Natural killer cell treated with Interleukin-12 subunit alpha and Interleukin-12 subunit beta and Interleukin-15 and Interleukin-18, amount 100 ng/mL, for 72 hours (primary cell): ENCODE measurements at regions not wholly inside any gene's neighbourhood (a gene's known extent, or its start where the extent isn't known, plus 50 kb on each side); places are given as distances from the start of the nearest gene placed in this dataset.

Source experiments
- ATAC-seq, 2 donors: fragments of 150-1000 bp; cut with Tn5 transposase in 1 of 2; sonication (Bioruptor Pico), chemical (Tn5 transposase) in 1 of 2; 2 replicates each; pipeline ENCODE4 v1.10.0; 2021
- DNase-seq: peaks from one replicate; pipeline ENCODE4 v3.0.0; 2022; ENCODE audit warnings: low spot score
- H3K27ac Mint-ChIP-seq, 2 donors: 1 replicate in 1 of 2; 2 replicates in 1 of 2; pipeline ENCODE4 v1.8.0; 2022; ENCODE audit warnings: mixed read lengths in 2 of 2, mild to moderate bottlenecking in 1 of 2, moderate library complexity in 1 of 2
- H3K27me3 Mint-ChIP-seq, 2 donors: 1 replicate in 1 of 2; 2 replicates in 1 of 2; pipeline ENCODE4 v1.8.0; 2022; ENCODE audit warnings: mixed read lengths in 2 of 2
- H3K36me3 Mint-ChIP-seq: one replicate; pipeline ENCODE4 v1.8.0; 2022; ENCODE audit warnings: mixed read lengths
- H3K4me1 Mint-ChIP-seq, 2 donors: 1 replicate in 1 of 2; 2 replicates in 1 of 2; pipeline ENCODE4 v1.8.0; 2022; ENCODE audit warnings: low read depth in 2 of 2, mixed read lengths in 2 of 2, mild to moderate bottlenecking in 1 of 2
- H3K4me3 Mint-ChIP-seq: one replicate; pipeline ENCODE4 v1.8.0; 2022; ENCODE audit warnings: mixed read lengths
- H3K9me3 Mint-ChIP-seq: 2 replicates; pipeline ENCODE4 v1.8.0; 2022; ENCODE audit warnings: mixed read lengths

DNA sequence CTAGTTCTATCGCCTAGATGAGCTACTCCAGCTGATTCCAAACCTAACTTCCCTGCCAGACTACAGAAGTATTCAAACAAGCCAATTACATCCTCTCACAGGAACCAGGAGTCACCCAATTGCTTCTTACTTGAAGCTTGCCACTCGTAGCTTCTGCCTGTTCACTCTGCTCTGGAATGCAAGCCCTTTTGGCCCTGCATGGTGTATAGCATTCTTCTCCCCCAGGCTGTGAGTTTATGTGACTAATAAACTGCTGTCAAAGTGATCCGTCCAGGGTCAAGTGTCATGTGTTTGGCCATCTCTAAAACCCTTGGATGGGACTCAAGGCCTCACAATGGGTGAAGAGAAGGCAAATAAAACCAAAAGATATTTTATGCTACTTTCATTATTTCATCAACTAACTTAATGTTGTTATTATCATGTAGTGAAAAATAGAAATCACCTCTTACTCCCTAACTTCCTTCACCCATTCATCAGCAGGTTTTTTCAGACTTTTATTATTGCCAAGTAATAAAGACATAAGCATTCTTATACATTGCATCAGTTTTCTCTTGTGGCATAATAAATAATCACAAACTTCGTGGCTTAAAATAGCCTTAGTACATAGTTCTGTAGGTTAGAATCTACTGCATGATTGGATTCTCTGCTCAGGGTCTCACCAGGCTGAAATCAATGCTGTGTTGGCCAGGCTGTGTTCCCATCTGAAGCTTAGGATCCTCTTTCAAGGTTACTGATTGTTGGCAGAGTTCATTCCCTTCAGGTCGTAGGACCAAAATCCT is 1981.7 kb upstream of the FLRT2 start:
- no peaks in the 10 kb centered on the region for H3K36me3 Mint-ChIP-seq
- H3K27me3 Mint-ChIP-seq, result no peaks in the 10 kb centered on the region
- H3K27ac Mint-ChIP-seq, result no peak overlapping the region
- H3K9me3 Mint-ChIP-seq, result peaks cover 6% of the 10 kb centered on the region
- H3K4me1 Mint-ChIP-seq, result no peaks in the 10 kb centered on the region
- no peak for ATAC-seq
- H3K4me3 Mint-ChIP-seq, result no peak overlapping the region
- no peak for DNase-seq

DNA sequence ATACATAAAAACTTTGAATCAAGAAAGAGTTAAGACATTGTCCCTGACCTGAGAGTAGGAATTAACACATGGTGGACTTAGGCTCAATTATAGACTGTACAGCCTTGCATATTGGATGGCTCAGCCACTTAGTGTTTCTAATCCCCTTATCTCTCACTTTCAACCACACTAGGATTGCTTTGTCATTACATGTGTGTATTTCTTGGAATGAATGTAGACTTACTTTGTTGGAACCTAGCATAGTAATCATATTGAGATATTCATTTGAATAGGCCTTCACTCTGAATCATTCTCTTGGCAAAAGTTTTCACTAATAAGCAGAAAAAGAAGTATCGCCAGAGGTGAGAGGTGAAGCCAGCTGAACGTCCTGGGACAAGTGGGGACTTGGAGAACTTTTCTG is 1973.9 kb upstream of the FLRT2 start:
- peaks cover 13% of the 10 kb centered on the region for H3K9me3 Mint-ChIP-seq
- no peak overlapping the region for H3K27ac Mint-ChIP-seq
- no peaks in the 10 kb centered on the region for H3K4me1 Mint-ChIP-seq
- no peaks in the 10 kb centered on the region for H3K27me3 Mint-ChIP-seq
- ATAC-seq (no peak), DNase-seq (no peak)
- H3K4me3 Mint-ChIP-seq, result no peak overlapping the region
- H3K36me3 Mint-ChIP-seq, result no peaks in the 10 kb centered on the region

DNA sequence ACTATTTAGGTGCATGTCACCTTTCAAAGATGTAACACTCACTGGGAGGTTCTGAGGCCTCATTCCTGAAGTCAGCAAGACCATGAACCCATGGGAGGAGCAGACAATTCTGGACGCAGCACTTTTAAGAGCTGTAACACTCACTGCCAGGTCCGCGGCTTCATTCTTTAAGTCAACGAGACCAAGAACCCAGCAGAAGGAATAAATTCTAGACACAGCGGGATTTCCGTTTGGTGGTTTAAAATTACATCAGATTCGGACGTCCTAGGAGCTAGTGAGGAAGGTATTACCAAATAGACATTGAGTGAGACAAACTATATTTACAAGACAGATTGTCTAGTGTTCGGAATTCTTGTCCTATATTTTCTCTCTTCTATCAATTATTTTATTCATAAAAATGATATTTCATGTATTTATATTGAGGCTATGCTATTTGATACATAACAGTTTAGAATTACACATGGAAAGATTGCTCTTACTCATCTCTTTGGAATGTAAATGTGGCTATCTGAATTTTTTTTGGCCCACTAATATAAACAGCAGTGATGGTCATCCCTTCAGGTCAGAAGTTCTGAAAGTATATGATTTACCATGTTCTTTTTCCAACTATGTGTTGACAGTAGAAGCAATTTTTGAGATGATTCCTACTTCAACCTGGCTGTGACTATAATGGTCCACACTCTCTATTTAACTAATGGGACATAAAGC is 1973.0 kb upstream of the FLRT2 start:
- Mint-ChIP-seq H3K27me3 (no peaks in the 10 kb centered on the region), H3K27ac (no peak overlapping the region), H3K36me3 (no peaks in the 10 kb centered on the region), H3K4me3 (no peak overlapping the region), H3K9me3 (peaks cover 13% of the 10 kb centered on the region), H3K4me1 (no peaks in the 10 kb centered on the region)
- no peak for DNase-seq
- ATAC-seq, result no peak

- Mint-ChIP-seq H3K27me3 (no peaks in the 10 kb centered on the region), H3K4me3 (no peak overlapping the region), H3K4me1 (no peaks in the 10 kb centered on the region), H3K36me3 (no peaks in the 10 kb centered on the region), H3K27ac (no peak overlapping the region), H3K9me3 (peaks cover 10% of the 10 kb centered on the region)
- no peak for DNase-seq
- ATAC-seq, result no peak
Measured at GRCh38 chr14:83558946-83559345, 1971.0 kb upstream of the FLRT2 start.

DNA sequence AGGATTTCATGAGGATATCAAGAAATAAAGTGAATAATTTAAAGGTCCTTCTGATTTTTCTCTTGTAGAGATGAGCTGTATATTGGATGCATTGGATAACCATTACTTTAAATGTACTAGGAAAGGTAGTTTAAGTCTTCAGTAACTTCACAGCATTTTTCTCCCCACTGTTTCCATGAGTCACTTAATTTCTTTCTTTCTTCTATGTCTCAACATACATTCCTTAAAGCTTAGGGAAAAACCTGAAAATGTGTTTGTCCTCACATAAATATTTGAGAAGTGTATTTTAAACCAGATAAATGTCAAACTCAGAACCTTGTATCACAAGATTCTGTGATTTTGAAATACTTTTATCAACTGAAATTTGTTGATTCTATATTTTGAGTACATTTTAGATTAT is 1970.2 kb upstream of the FLRT2 start:
- Mint-ChIP-seq H3K4me1 (no peaks in the 10 kb centered on the region), H3K36me3 (peaks cover 4% of the 10 kb centered on the region), H3K9me3 (peaks cover 10% of the 10 kb centered on the region), H3K4me3 (no peak overlapping the region), H3K27ac (no peak overlapping the region), H3K27me3 (no peaks in the 10 kb centered on the region)
- ATAC-seq, result no peak
- DNase-seq, result no peak

DNA sequence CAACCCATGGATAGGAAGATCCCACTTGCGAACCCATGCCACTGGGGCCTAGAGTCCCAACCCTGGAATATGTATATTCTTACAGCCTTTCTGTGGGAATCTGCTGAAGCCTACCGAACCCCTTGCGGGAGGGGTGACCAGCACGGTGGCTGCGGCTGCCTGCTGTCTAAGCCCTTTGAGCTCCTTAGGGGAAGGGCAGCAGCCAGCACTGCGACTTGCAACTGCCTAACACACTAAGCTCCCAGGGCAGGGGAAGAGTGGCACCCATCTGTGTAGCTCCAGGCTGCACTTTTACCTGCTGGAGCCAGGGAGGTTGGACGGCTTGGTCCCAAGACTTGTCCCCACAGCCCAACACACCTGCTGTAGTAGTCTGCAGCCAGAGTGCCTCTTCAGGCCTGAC is 1968.7 kb upstream of the FLRT2 start:
- Mint-ChIP-seq H3K9me3 (peaks cover 10% of the 10 kb centered on the region), H3K27me3 (no peaks in the 10 kb centered on the region), H3K4me1 (no peaks in the 10 kb centered on the region), H3K4me3 (no peak overlapping the region), H3K36me3 (peaks cover 5% of the 10 kb centered on the region), H3K27ac (no peak overlapping the region)
- DNase-seq (no peak), ATAC-seq (no peak)

- H3K27me3 Mint-ChIP-seq, result no peaks in the 10 kb centered on the region
- H3K27ac Mint-ChIP-seq, result no peak overlapping the region
- ATAC-seq, result no peak
- peaks cover 5% of the 10 kb centered on the region for H3K36me3 Mint-ChIP-seq
- no peaks in the 10 kb centered on the region for H3K4me1 Mint-ChIP-seq
- H3K4me3 Mint-ChIP-seq, result no peak overlapping the region
- DNase-seq, result no peak
- H3K9me3 Mint-ChIP-seq, result peaks cover 3% of the 10 kb centered on the region
Measured at GRCh38 chr14:83566567-83566966, 1963.4 kb upstream of the FLRT2 start.

DNA sequence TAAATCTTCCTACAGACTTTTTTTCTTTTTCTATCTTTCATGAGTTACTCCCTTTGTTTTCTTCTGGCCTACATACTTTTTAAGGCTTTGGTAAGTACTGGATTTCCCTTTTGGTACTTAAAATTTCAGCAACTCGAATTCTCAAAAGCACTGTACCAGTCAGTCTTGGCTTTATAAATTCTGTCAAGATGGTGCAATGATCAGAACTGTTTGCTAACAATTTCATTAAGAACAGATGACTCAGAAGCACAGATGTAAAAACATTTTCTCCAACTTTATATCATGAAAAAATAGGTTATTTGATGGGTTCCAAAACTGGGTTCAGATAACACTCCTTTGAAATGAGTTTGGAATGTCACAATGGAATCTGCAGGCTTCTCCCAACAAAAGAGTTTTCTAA is 1961.8 kb upstream of the FLRT2 start:
- H3K4me3 Mint-ChIP-seq, result no peak overlapping the region
- no peak for ATAC-seq

GRCh38 chr14:83575301-83575700 is 1954.6 kb upstream of the FLRT2 start:
- Mint-ChIP-seq H3K27me3 (no peaks in the 10 kb centered on the region), H3K4me1 (no peaks in the 10 kb centered on the region), H3K9me3 (peaks cover 11% of the 10 kb centered on the region), H3K36me3 (peaks cover 8% of the 10 kb centered on the region), H3K4me3 (no peak overlapping the region), H3K27ac (no peak overlapping the region)
- ATAC-seq (no peak), DNase-seq (no peak)

More for the DNA sequence above, 1961.8 kb upstream of the FLRT2 start:
- Mint-ChIP-seq H3K27me3 (no peaks in the 10 kb centered on the region), H3K4me1 (no peaks in the 10 kb centered on the region), H3K27ac (no peak overlapping the region), H3K36me3 (peaks cover 5% of the 10 kb centered on the region), H3K9me3 (peaks cover 3% of the 10 kb centered on the region)
- DNase-seq, result no peak

DNA sequence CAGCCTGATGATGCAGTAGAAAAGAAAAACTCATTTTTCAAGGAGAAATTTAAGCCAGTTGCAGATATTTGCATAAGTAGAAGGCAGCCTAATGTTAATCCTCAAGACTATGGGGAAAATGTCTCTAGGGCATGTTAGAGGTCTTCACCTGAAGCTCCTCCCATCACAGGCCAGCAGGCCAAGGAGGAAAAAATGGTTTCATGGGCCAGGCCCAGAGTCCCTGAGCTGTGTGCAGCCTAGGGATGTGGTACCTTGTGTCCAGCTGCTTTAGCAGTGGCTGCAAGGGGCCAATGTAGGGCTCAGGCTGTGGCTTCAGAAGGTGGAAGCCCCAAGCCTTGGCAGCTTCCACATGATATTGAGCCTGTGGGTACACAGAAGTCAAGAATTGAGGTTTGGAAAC is 1946.7 kb upstream of the FLRT2 start:
- Mint-ChIP-seq H3K4me3 (no peak overlapping the region), H3K9me3 (peaks cover 16% of the 10 kb centered on the region), H3K27ac (no peak overlapping the region), H3K36me3 (peaks cover 19% of the 10 kb centered on the region), H3K4me1 (no peaks in the 10 kb centered on the region), H3K27me3 (no peaks in the 10 kb centered on the region)
- ATAC-seq, result no peak
- DNase-seq, result no peak

DNA sequence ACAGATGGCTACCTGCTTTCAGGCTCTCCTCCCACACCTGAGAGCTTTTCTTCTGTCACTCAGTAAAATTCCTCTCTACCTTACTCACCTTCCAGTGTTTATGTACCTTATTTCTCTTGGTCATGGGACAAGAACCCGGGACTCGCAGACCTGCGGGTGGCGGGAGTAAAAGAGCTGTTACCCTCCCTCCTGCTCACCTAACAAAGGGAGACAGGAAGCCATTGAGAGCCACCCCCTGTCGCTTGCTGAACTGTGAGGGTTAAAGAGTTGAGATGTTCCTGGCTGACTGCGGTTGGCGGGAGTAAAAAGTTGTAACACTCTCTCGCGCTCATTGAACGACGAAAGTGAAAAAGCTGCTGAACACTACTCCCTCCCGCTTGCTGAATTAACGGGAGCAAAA is 1935.1 kb upstream of the FLRT2 start:
- Mint-ChIP-seq H3K4me3 (no peak overlapping the region), H3K4me1 (no peaks in the 10 kb centered on the region), H3K27ac (no peak overlapping the region), H3K9me3 (peaks cover 12% of the 10 kb centered on the region), H3K27me3 (no peaks in the 10 kb centered on the region), H3K36me3 (no peaks in the 10 kb centered on the region)
- ATAC-seq (no peak), DNase-seq (no peak)

GRCh38 chr14:83607682-83608081 is 1922.3 kb upstream of the FLRT2 start:
- H3K4me1 Mint-ChIP-seq, result no peaks in the 10 kb centered on the region
- H3K27ac Mint-ChIP-seq, result no peak overlapping the region
- peaks cover 23% of the 10 kb centered on the region for H3K9me3 Mint-ChIP-seq

GRCh38 chr14:83611491-83611890 is 1918.5 kb upstream of the FLRT2 start:
- ATAC-seq (no peak), DNase-seq (no peak)
- Mint-ChIP-seq H3K9me3 (peaks cover 11% of the 10 kb centered on the region), H3K27me3 (no peaks in the 10 kb centered on the region), H3K4me3 (no peak overlapping the region), H3K36me3 (no peaks in the 10 kb centered on the region), H3K27ac (no peak overlapping the region), H3K4me1 (no peaks in the 10 kb centered on the region)

More at GRCh38 chr14:83607682-83608081, 1922.3 kb upstream of the FLRT2 start:
- peaks cover 10% of the 10 kb centered on the region for H3K36me3 Mint-ChIP-seq
- no peaks in the 10 kb centered on the region for H3K27me3 Mint-ChIP-seq
- no peak overlapping the region for H3K4me3 Mint-ChIP-seq
- DNase-seq, result no peak
- no peak for ATAC-seq

DNA sequence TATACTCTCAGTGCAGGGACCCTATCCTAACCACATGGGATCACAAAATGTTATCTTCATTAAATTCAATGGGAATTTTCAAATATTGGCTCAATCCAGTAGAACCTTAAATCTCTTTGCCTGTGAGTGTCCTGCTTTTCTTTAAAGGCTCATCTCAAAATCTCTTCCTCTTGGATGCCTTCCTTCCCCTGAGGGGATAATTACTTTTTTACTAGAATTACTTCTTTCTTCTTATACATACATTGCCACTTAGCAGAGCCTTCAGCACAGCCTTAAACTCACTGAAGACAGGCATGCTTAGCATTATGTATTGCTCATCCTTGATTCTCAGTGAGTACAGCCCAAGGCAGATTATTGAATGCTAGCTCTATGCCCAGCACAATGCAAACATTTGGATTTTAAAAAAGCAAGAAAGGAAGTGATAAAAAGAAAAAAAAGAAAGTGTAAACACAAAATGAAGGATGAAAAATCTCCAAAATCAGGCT is 1918.0 kb upstream of the FLRT2 start:
- Mint-ChIP-seq H3K27me3 (no peaks in the 10 kb centered on the region), H3K9me3 (peaks cover 7% of the 10 kb centered on the region), H3K4me1 (no peaks in the 10 kb centered on the region), H3K4me3 (no peak overlapping the region), H3K36me3 (no peaks in the 10 kb centered on the region), H3K27ac (no peak overlapping the region)
- DNase-seq (no peak), ATAC-seq (no peak)
